CD4-positive, alpha-beta T cell (primary cell): ENCODE measurements at regions not wholly inside any gene's neighbourhood (a gene's known extent, or its start where the extent isn't known, plus 50 kb on each side); places are given as distances from the start of the nearest gene placed in this dataset.

Source experiments
- ATAC-seq: fragments of 200-7000 bp; cut with Tn5 transposase; one replicate; pipeline ENCODE4 v1.10.0; 2022; ENCODE audit warnings: mild to moderate bottlenecking; ENCODE audit not compliant: poor library complexity
- CTCF ChIA-PET: fragments of 350-600 bp; sonication (Branson Sonifier 250); formaldehyde crosslinking; loops from one replicate; lab custom pipeline; 2021; ENCODE audit warnings: antibody characterized with exemption, inconsistent platforms; lab: Charles Lee
- POLR2A ChIA-PET: fragments of 350-600 bp; sonication (Branson Sonifier 250); formaldehyde crosslinking; loops from one replicate; lab custom pipeline; 2021; ENCODE audit warnings: antibody characterized with exemption, inconsistent platforms; lab: Charles Lee
- DNase-seq, 14 experiments: peaks; one replicate each; pipeline ENCODE4 v3.0.0-alpha.2; 2013 to 2020; ENCODE audit warnings: mixed read lengths in 2 of 14
- H3K27ac ChIP-seq, 2 donors: one replicate each; pipeline versions ENCODE4 v1.5.1 to v1.7.0; 2013; ENCODE audit warnings: low read length in 2 of 2, low read depth in 1 of 2, mild to moderate bottlenecking in 1 of 2
- H3K27me3 ChIP-seq, 2 experiments: 1 replicate in 1 of 2; 2 replicates in 1 of 2; pipeline versions ENCODE4 v1.6.1 to v1.7.0; 2013; ENCODE audit warnings: low read length in 2 of 2, control low read depth in 1 of 2, mild to moderate bottlenecking in 1 of 2, moderate library complexity in 1 of 2; ENCODE audit not compliant: insufficient read depth in 2 of 2, control insufficient read depth in 1 of 2
- H3K36me3 ChIP-seq: one replicate; pipeline ENCODE4 v1.6.1; 2013; ENCODE audit warnings: low read length, control low read depth; ENCODE audit not compliant: insufficient read depth
- H3K4me1 ChIP-seq: one replicate; pipeline ENCODE4 v1.6.1; 2013; ENCODE audit warnings: low read length, control low read depth; ENCODE audit not compliant: insufficient read depth
- H3K4me3 ChIP-seq: one replicate; pipeline ENCODE4 v1.5.1; 2013; ENCODE audit warnings: mild to moderate bottlenecking, low read length, moderate library complexity
- H3K9me3 ChIP-seq, 2 experiments: 1 replicate in 1 of 2; 2 replicates in 1 of 2; pipeline versions ENCODE4 v1.6.1 to v1.7.0; 2013; ENCODE audit warnings: low read length in 2 of 2, mild to moderate bottlenecking in 2 of 2, control low read depth in 1 of 2, moderate library complexity in 1 of 2; ENCODE audit not compliant: control insufficient read depth in 1 of 2, insufficient read depth in 1 of 2
- H3K27ac Mint-ChIP-seq: one replicate; pipeline ENCODE4 v1.8.0; 2020; ENCODE audit warnings: mixed read lengths
- H3K27me3 Mint-ChIP-seq: one replicate; pipeline ENCODE4 v1.8.0; 2021; ENCODE audit warnings: mixed read lengths
- H3K36me3 Mint-ChIP-seq: one replicate; pipeline ENCODE4 v1.8.0; 2021; ENCODE audit warnings: low read depth, mixed read lengths
- H3K4me1 Mint-ChIP-seq: one replicate; pipeline ENCODE4 v1.8.0; 2021; ENCODE audit warnings: low read depth, mixed read lengths
- H3K4me3 Mint-ChIP-seq: one replicate; pipeline ENCODE4 v1.8.0; 2020; ENCODE audit warnings: mild to moderate bottlenecking, mixed read lengths
- H3K9me3 Mint-ChIP-seq: one replicate; pipeline ENCODE4 v1.8.0; 2020; ENCODE audit warnings: mixed read lengths
- CTCF ChIP-seq: fragments of 200-600 bp; IDR thresholded peaks from one replicate; pipeline ENCODE4 v1.8.0; 2022; ENCODE audit warnings: antibody characterized with exemption, mild to moderate bottlenecking
- intact Hi-C, 2 experiments: fragments of 100-400 bp; cut with DNase I in 1 of 2; cut with micrococcal nuclease in 1 of 2; formaldehyde crosslinking; loops; one replicate each; pipeline versions ENCODE4 v1.15.1 to v1.9.0; 2023 to 2025; cut with DNase I, micrococcal nuclease

- Histone ChIP-seq H3K27me3 (no peaks in the 10 kb centered on the region), H3K4me3 (no peak overlapping the region), H3K9me3 (no peaks in the 10 kb centered on the region), H3K36me3 (no peaks in the 10 kb centered on the region), H3K4me1 (no peaks in the 10 kb centered on the region), H3K27ac (no peak overlapping the region)
- Mint-ChIP-seq H3K27ac (no peak overlapping the region), H3K4me1 (no peaks in the 10 kb centered on the region), H3K36me3 (no peaks in the 10 kb centered on the region), H3K4me3 (no peak overlapping the region), H3K27me3 (no peaks in the 10 kb centered on the region), H3K9me3 (peaks cover 3% of the 10 kb centered on the region)
- intact Hi-C loops = no loop called here
- ChIA-PET CTCF (interaction anchor here (0.8 kb wide), 1 partner anchor 9 kb away, joined by 3 read pairs; no protein-coding TSS in a partner anchor), POLR2A (no interaction called here)
- DNase-seq = no peak
- no peak for ATAC-seq
- TF ChIP-seq CTCF = no peak
Observed at GRCh38 chr3:106616556-106616955, 747.7 kb upstream of the CBLB start.

- no peaks in the 10 kb centered on the region for H3K27me3 ChIP-seq
- Mint-ChIP-seq H3K9me3 (peaks cover 5% of the 10 kb centered on the region), H3K4me3 (no peak overlapping the region), H3K27ac (no peak overlapping the region), H3K27me3 (no peaks in the 10 kb centered on the region), H3K4me1 (no peaks in the 10 kb centered on the region), H3K36me3 (no peaks in the 10 kb centered on the region)
- CTCF ChIA-PET = no interaction called here
- DNase-seq (no peak), ATAC-seq (no peak)
- no peaks in the 10 kb centered on the region for H3K36me3 ChIP-seq
- no peaks in the 10 kb centered on the region for H3K4me1 ChIP-seq
- no peak overlapping the region for H3K4me3 ChIP-seq
- POLR2A ChIA-PET = no interaction called here
- no peak for TF ChIP-seq CTCF
- no peaks in the 10 kb centered on the region for H3K9me3 ChIP-seq
- H3K27ac ChIP-seq = no peak overlapping the region
- intact Hi-C loops = no loop called here
Observed at GRCh38 chr3:106617276-106617675, 748.5 kb upstream of the CBLB start.

- no peaks in the 10 kb centered on the region for H3K36me3 Mint-ChIP-seq
- ChIA-PET POLR2A (no interaction called here), CTCF (no interaction called here)
- Histone ChIP-seq H3K36me3 (no peaks in the 10 kb centered on the region), H3K4me1 (no peaks in the 10 kb centered on the region), H3K27ac (no peak overlapping the region), H3K9me3 (peaks cover 0 to 11% of the 10 kb centered on the region in 2 experiments), H3K4me3 (no peak overlapping the region), H3K27me3 (no peaks in the 10 kb centered on the region)
- no peak for DNase-seq
- H3K27me3 Mint-ChIP-seq = no peaks in the 10 kb centered on the region
- H3K9me3 Mint-ChIP-seq = peaks cover 3% of the 10 kb centered on the region
- no peak for TF ChIP-seq CTCF
- no peak overlapping the region for H3K27ac Mint-ChIP-seq
- no peak overlapping the region for H3K4me3 Mint-ChIP-seq
- intact Hi-C loops = no loop called here
- no peaks in the 10 kb centered on the region for H3K4me1 Mint-ChIP-seq
- no peak for ATAC-seq
Observed at GRCh38 chr3:106620646-106621045, 751.8 kb upstream of the CBLB start.
